MV-4-11 (cell line): ENCODE measurements at regions not wholly inside any gene's neighbourhood (a gene's known extent, or its start where the extent isn't known, plus 50 kb on each side); places are given as distances from the start of the nearest gene placed in this dataset.
"Not testable (repeated sequence)": the region's sequence is repeated elsewhere in the genome, so short reads cannot be mapped to it uniquely, and the experiment has no call there.

Experiments
- DNase-seq: peaks from one replicate; lab custom pipeline; 2025; lab: John Stamatoyannopoulos, UW

DNA sequence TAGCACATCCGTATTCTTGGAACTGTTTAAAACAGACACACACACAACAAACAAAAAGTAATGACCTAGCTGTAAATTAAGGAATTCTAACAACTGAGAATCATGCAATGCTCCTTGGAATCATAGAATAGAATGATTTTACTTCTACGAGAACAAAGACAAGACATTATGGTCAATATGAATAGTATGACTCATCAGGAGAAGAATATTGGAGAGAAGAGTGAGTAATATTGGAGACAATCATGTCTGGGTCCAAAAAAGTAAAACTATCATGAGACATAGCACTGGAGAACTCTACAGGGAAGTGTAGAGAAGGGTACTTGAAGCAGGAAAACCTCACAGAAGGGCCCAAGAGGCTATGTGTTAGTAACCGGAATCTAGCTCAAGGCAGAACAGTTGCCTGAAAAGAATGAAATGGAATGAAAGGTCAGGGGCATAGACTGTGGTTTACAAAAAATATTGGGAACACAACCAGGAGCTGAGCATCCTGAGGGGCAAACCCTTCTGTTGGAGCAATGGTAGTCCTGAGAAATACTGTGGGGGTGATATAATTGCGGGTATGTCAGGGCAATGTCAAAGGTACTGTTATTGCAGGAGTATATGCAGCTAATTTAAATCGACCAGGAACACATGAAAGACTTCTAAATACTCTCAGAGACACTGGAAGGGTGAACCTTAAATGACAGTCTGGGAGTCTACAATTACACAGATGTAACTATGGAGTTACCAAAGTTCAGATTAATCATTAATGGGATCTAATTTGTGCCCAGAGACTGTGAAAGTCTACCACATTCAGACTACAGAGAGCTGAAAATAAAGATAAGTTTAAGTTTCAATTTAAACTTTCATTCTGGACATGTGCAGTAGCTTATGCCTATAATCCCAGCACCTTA, 201.2 kb downstream of the BCHE start:
- no peak for DNase-seq

DNA sequence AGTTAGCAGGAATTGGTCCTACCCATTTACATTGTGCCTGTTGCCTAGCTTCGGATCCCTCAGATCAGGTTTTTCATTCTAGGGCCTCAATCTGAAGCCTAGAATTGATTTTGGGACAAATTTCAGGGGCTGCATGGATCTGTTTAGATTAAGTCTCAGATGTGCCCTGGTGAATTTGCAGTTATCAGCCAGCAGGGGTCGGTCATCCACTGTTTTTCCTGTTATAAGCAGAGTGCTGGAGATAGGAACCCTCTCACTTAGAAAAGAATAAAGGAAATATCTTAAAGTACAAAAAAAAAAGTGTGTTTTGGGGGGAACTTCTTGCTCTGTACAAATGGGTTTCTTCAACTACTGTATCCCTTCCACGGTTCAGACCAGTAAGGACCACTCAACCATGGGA, 212.5 kb downstream of the BCHE start:
- DNase-seq: no peak

DNA sequence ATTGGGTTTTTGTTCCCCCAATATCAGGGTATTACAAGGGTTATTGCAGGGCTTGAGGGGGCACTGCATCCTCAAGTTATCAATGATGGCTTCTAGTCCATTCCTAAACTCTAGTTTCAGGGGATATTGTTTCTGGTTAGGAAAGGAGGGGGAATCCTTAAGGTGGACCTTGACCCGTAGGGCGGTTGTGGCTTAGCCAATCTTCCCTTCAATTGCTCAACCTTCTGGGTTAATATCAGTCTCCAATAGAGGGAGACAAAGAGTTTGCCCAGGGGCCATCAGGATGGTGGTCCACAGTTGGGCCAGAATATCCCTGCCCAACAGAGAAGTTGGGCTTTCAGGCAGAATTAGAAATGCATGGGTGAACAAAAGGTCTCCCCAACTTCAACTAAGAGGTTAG, 214.9 kb downstream of the BCHE start:
- no peak for DNase-seq

DNA sequence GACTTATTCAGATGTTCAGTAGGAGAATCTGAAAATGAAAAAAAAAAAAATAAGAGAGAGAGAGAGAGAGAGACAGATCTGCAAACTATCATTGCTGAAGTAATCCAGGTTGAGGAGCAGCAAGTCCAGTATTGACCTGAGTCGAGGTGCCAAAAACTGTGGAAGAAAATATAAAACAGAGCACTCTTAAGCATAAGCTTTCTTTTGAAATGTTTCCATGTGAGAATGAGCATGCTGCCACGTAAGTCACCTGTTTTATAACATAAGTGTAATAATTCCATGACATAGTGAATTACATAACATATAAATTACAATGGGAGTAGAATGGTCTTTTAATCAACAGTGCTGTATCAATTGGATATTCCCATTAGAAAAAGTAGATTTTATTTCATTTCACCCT, 218.2 kb downstream of the BCHE start:
- no peak for DNase-seq

DNA sequence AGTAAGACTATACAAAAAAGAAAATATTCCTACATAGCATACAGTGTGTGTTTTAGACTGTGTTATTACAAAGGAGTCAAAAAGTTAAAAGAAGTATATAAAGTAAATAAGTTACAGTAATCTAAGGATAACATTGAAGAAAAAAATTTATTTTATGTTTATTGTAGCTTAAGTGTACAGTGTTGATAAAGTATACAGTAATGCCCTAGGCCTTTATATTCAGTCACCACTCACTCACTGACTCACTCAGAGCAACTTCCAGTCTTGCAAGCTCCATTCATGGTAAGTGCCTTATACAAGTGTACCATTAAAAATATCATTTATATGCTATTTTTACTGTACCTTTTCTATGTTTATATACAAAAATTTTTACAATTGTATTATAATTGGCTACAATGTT, 220.1 kb downstream of the BCHE start:
- DNase-seq: no peak

DNA sequence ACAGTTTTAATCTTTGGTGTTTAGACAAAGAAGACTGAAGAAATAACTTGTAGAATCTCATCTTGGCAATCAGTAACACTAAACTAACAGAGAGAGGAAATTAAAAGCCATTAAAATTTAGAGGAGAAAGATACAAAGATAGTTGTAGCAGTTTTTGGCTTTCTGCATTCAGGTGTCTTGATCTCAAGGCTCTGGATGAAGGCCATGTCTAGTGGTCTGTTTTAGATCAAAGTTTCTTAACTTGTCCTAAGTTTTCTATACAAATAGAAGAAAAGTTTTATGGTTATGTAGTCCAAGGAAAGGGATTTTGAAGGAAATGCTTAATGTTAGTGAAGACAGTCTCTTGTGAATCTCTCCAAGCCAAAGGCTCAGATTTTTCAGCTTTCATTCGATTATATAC, 222.9 kb downstream of the BCHE start:
- DNase-seq: no peak

DNA sequence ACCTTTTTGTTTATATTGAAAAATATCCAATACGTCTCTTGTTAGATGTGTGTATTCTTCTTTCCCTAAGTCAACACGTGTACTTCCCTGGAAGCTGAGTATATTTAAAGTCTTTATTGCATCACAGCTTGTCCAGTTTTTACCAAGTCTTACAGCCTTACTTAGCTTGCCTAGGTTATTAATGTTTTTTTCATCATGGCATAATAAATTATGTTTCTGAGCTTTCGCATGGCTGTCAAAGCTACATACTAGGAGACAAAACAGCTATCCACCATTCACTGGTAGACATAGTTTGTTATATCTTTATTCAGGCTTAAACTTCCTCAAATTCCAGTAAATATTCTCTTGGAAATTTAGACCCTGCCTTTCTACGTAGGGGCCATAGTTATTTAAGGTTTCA, 224.2 kb downstream of the BCHE start:
- no peak for DNase-seq

DNA sequence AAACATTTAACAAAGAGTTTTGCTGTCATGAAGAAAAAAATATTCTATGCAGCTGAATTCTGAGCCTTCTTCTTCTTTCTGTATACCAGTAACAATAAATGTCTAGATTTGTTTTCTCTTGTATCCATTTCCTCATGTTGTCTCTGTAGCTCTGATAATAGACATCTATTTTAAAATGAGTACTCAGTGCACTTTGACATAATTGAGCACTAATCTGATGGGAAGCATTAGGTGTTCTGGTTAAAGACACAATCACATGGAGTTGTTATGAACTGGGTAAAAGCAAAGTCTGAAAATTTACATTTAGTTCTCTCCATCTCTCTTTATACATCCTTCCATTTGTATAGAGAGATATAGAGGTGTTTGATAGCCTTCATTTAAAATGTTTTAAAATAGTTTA, 230.0 kb downstream of the BCHE start:
- no peak for DNase-seq

DNA sequence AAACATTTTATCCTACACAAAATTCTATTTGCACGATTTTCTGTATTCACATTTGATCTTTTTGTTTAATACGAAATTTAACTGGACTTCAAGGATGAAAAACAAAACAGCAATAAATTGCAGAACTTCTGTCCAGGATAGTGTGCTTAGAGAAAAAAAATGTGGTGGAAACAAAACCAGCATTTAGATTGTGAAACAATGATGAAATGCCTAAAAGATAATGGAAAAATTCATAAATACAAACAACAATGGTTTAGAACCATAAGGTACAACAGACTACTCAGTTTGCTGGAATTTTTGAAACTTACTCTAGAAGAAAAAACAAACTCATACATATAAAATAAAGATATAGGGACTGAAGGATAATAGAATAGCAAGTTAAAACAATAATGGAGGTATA, 234.0 kb downstream of the BCHE start:
- no peak for DNase-seq

DNA sequence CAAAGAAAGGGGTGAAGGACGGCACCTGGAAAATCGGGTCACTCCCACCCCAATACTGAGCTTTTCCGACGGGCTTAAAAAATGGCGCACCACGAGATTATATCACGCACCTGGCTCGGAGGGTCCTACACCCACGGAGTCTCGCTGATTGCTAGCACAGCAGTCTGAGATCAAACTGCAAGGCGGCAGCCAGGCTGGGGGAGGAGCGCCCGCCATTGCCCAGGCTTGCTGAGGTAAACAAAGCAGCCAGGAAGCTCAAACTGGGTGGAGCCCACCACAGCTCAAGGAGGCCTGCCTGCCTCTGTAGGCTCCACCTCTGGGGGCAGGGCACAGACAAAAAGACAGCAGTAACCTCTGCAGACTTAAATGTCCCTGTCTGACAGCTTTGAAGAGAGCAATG, 264.7 kb downstream of the BCHE start:
- not testable (repeated sequence) for DNase-seq

DNA sequence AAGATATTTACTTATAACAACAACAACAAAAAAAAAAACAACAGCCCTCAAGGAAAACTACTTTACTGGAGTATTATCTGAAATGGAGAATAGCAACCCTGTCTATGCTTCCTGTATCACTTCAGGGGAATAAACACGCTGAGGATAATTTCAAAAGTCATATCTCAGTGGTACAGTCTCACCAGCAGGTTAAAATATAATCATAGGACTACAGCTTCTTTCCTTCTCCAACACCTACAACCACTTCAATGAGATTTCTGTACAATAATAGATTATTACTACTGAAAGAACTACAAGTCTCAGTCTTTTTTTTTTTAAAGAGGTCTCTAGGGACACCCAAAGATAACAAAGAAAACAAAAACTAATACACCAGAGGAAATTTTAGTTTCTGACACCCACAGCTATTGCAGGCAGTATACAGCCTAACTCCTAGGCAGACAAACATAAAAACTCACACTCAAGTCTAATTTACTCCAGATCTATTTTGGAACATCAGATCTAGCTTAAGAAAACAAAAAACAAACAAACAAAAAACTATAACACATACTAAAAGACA, 268.2 kb downstream of the BCHE start:
- no peak for DNase-seq

DNA sequence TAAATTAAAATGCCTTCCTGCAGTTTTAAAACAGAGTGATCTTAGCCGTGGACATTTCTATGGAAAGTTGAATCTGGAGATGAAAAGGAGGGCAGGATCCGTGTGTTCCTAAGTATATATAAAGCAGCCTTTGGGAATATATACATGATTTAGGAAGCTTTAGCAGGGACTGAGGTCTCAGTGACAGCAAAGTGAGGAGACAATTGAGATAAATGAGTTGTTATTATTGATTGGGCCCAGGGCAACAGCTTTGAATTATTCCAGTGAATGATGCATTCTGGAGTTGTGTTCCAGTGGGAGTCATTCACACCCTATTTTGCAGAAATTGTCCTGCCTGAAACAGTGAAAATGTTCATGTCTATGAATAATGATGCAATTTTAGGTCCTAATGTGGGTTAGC, 281.4 kb downstream of the BCHE start:
- no peak for DNase-seq

DNA sequence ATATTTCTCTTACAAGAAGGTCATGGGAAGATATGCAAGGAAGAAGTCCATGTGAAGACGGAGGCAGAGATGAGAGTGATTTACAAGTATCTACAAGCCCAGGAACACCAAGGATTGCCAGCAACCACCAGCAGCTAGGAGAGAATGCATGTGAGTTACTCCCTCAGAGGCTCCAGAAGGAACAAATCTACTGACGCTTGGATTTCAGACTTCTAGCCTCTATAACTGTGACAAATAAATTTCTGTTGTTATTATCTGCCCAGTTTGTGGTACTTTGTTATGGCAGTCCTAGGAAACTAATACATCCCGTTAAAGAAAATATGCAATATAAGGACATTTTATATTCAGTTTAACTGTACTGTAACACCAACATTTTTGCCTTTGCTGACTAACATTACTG, 283.9 kb downstream of the BCHE start:
- DNase-seq: no peak

DNA sequence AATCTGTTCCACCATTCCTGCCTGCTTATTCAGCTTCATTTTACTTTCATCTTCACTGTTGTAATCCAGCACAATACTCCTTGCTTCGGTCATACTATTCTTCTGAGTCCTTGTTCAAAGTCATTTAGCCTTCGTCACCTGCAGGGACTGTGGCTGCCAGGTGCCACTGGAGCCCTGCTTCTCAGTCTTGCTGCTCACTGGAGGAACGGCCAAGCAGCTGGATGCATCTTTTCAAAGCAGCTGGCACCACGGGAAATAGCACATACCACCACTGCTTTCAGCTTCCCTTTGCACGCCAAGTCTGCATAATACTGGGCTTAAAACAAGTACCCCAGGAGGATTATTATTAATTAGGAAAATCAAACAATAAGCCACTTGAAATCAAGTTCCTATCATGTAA, 287.6 kb downstream of the BCHE start:
- DNase-seq: no peak

DNA sequence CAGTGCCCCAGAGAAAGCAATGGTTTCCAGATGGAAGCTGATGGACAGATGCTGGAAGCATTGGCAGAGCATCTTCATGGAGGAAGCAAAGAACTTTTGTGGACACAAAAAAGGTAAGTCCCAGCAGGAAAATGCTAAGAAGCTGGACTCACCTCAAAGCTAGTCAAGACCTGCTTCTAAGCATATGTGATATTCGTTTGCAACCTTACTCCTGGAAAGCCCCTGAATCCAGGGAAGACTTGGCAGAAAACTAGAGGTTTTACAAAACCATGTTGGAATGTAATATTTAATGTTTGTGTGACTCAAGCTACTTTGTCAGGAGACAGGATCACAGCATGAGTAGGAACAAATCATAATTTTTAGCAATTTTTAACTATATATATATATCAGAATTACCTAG, 288.2 kb downstream of the BCHE start:
- no peak for DNase-seq

DNA sequence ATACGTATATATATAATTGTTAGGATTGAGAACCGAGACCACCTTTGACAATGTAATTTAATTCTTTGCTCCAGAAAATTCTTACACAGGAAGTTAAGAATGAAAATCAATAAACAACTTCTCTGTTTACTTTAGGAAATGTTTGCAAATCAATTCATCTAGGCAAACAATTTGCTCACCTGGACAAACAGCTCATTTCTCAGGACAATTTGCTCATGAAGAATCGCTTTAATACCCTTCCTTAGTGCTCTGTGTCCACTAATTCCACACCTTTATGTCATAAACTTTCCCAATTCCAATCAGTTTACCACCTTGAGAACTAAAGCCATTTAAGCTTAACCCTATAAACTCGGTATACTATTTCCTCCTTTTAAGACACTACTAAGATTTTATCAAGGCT, 292.2 kb downstream of the BCHE start:
- no peak for DNase-seq

DNA sequence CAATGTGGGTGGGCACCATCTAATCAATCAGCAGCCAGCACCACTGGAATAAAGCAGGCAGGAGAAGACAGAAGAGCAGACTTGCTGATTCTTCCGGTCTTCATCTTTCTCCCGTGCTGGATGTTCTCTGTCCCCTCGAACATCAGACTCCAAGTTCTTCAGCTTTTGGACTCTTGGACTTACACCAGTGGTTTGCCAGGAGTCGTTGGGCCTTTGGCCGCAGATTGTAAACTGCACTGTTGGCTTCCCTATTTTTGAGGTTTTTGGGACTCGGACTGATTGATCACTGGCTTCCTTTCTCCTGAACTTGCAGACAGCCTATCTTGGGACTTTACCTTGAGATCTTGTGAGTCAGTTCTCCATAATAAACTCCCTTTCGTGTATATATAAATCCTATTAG, 292.8 kb downstream of the BCHE start:
- no peak for DNase-seq

DNA sequence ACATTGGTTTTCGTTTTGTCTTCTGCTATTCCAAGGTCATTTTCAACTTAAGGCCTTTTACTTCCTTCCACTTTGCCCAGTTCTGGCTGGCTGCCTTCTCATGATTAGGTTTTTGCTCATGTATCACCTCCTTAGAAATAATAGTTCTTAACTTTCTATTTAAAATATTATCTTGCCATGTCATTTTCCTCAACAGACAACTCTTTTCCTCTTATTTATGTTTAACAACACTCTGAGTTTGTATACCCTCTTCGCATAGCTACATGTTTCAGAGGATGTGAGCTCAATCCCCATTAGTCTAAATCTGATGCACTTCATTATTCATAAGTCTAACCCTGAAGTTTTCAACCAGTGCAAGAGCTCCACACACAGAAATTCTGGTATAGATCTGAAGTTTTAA, 299.1 kb downstream of the BCHE start:
- DNase-seq: no peak

DNA sequence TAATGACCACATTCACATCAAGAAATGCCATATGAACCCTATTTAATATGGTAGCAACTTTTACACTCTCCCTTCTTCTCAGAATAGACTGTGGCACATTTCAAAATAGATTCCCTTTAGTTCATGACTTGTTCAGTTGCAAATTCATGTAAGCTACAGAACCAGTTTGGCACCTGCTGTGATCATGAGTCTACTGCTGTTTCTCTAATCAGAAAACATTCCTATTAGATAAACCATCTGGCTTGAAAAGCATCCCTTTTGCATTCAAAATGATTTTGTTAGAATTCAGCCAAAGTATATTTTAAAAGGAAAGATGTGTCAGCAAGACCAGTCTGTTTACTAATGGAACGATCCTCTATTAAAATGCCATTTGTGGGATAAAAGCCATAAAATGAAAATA, 304.4 kb downstream of the BCHE start:
- DNase-seq: no peak

DNA sequence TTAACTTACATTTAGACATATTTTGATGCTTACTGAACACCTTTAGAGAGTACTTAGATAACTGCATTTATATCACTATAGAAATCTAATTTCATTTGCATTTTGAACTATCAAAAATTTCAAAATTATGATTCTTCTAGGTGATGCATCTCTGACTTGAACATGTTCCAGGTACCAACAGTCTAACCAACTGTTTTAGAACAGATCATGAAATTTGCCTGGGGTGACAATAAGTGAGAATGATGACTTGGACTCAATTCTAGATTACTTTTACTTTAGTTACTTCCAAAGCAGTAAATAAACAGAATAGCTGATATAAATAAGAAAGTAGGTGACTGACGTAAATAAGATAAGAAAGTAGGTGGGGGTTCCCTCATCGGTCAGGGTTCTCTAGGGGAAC, 307.8 kb downstream of the BCHE start:
- DNase-seq: no peak

DNA sequence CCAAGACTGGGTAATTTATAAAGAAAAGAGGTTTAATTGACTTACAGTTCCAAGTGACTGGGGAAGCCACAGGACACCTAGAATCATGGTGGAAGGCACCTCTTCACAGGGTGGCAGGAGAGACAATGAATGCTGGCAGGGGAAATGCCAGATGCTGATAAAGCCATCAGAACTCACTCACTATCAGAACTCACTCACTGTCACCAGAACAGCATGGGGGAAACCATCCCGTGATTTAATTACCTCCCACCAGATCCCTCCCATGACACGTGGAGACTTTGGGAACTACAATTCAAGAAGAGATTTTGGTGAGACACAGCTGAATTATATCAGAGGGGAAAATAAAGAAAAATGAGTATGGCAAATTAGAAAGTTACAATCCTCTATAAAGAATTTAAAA, 310.9 kb downstream of the BCHE start:
- no peak for DNase-seq

DNA sequence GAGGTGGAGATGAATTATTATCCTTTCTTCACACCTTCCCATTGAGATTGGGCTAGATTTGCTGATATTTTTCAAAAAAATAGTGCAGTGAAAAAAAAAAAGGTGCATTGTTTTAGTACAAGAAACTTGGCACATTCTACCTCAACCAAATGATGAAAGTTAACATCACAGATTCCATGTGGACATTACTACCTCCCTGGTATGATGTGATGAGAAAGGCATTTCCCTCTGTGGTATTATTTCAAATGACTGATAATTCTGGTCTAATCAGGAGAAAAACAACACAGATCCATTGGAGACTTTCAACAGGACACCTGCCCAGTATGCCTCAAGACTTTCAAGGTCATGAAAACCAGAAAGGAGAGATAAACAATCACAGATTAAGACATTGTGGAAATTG, 313.4 kb downstream of the BCHE start:
- DNase-seq: no peak

DNA sequence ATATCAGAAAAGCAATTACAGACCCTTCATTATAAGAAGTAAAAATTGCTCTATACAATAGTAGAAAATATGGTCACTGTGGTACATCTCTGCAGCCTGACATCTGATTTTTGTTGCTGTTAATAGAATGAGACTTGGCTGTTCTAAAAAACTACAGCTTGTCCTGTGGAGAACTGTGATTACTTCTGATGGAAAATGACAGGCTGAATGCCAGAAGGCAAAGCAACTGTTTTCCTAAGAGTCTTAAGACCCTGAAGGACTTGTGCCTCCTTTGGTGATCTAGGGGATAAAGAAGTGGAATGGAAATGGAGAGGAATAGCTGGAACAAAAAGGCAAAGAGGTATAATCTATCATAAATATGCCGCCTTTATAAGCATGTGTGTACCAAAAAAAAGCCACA, 314.8 kb downstream of the BCHE start:
- no peak for DNase-seq
